ENCODE measurements at regions not wholly inside any gene's neighbourhood (a gene's known extent, or its start where the extent isn't known, plus 50 kb on each side); places are given as distances from the start of the nearest gene placed in this dataset.

- WGBS, result 84% methylated on average over 4 of the region's 4 CpGs
- intact Hi-C loops (cut with DNase I), result no loop called here
- Histone ChIP-seq H3K27ac (no peak overlapping the region), H3K4me3 (no peak overlapping the region), H3K27me3 (replicated peaks; ENCODE audit: insufficient read depth) (no peaks in the 10 kb centered on the region), H3K9me3 (no peaks in the 10 kb centered on the region), H3K36me3 (no peaks in the 10 kb centered on the region), H3K4me1 (replicated peaks) (no peaks in the 10 kb centered on the region)
- TF ChIP-seq POLR2A (IDR thresholded peaks at IDR 0.05), result no peak
- no peak for DNase-seq (ENCODE audit: low spot score)
Observed at GRCh38 chr12:107557589-107558100, 128.0 kb upstream of the PWP1 start.

GRCh38 chr12:107558141-107558815 lies 127.3 kb upstream of the PWP1 start:
- no peaks in the 10 kb centered on the region for H3K36me3 ChIP-seq
- no peaks in the 10 kb centered on the region for H3K27me3 ChIP-seq (replicated peaks; ENCODE audit: insufficient read depth)
- no peak overlapping the region for H3K4me3 ChIP-seq
- 75% methylated on average over 9 of the region's 9 CpGs for WGBS
- no peaks in the 10 kb centered on the region for H3K9me3 ChIP-seq
- no peak for DNase-seq (ENCODE audit: low spot score)
- intact Hi-C loops (cut with DNase I), result no loop called here
- no peaks in the 10 kb centered on the region for H3K4me1 ChIP-seq (replicated peaks)
- TF ChIP-seq POLR2AphosphoS5 (IDR thresholded peaks at IDR 0.05), result no peak
- TF ChIP-seq CTCF (IDR thresholded peaks at IDR 0.05), result no peak
- no peak for TF ChIP-seq POLR2A (IDR thresholded peaks at IDR 0.05)
- H3K27ac ChIP-seq, result no peak overlapping the region

- Histone ChIP-seq H3K4me1 (replicated peaks) (no peaks in the 10 kb centered on the region), H3K9me3 (no peaks in the 10 kb centered on the region), H3K27me3 (replicated peaks; ENCODE audit: insufficient read depth) (no peaks in the 10 kb centered on the region), H3K36me3 (no peaks in the 10 kb centered on the region), H3K4me3 (no peak overlapping the region), H3K27ac (no peak overlapping the region)
- TF ChIP-seq CTCF (IDR thresholded peaks at IDR 0.05), result no peak
- 42% methylated on average over 5 of the region's 5 CpGs for WGBS
- DNase-seq (ENCODE audit: low spot score), result no peak
- intact Hi-C loops (cut with DNase I), result no loop called here
Observed at GRCh38 chr12:107558816-107559382, 126.7 kb upstream of the PWP1 start.

GRCh38 chr12:107560165-107560898 lies 125.3 kb upstream of the PWP1 start:
- Histone ChIP-seq H3K4me1 (replicated peaks) (no peaks in the 10 kb centered on the region), H3K4me3 (no peak overlapping the region), H3K36me3 (no peaks in the 10 kb centered on the region), H3K27ac (no peak overlapping the region), H3K9me3 (no peaks in the 10 kb centered on the region), H3K27me3 (replicated peaks; ENCODE audit: insufficient read depth) (no peaks in the 10 kb centered on the region)
- WGBS, result 73% methylated on average over 7 of the region's 7 CpGs
- TF ChIP-seq POLR2A (IDR thresholded peaks at IDR 0.05) (no peak), CTCF (IDR thresholded peaks at IDR 0.05) (no peak), POLR2AphosphoS5 (IDR thresholded peaks at IDR 0.05) (no peak)
- no peak for DNase-seq (ENCODE audit: low spot score)
- intact Hi-C loops (cut with DNase I), result no loop called here

GRCh38 chr12:107560899-107561285 lies 124.7 kb upstream of the PWP1 start:
- 43% methylated on average over 4 of the region's 4 CpGs for WGBS
- TF ChIP-seq POLR2A (IDR thresholded peaks at IDR 0.05) (no peak), CTCF (IDR thresholded peaks at IDR 0.05) (no peak), POLR2AphosphoS5 (IDR thresholded peaks at IDR 0.05) (peak; percentile 41)
- Histone ChIP-seq H3K4me1 (replicated peaks) (no peaks in the 10 kb centered on the region), H3K27ac (no peak overlapping the region), H3K36me3 (no peaks in the 10 kb centered on the region), H3K27me3 (replicated peaks; ENCODE audit: insufficient read depth) (no peaks in the 10 kb centered on the region), H3K4me3 (no peak overlapping the region), H3K9me3 (no peaks in the 10 kb centered on the region)
- intact Hi-C loops (cut with DNase I), result no loop called here
- peak; percentile 49 for DNase-seq (ENCODE audit: low spot score)
